M059J (cell line): ENCODE measurements at regions not wholly inside any gene's neighbourhood (a gene's known extent, or its start where the extent isn't known, plus 50 kb on each side); places are given as distances from the start of the nearest gene placed in this dataset.
A peak's percentile ranks its signal among the peaks of the same experiment; 100 is the strongest.
"Not testable (repeated sequence)": the region's sequence is repeated elsewhere in the genome, so short reads cannot be mapped to it uniquely, and the experiment has no call there.

Experiments
- DNase-seq: peaks from one replicate; pipeline ENCODE4 v3.0.0-alpha.2; 2012; ENCODE audit warnings: low read depth

DNA sequence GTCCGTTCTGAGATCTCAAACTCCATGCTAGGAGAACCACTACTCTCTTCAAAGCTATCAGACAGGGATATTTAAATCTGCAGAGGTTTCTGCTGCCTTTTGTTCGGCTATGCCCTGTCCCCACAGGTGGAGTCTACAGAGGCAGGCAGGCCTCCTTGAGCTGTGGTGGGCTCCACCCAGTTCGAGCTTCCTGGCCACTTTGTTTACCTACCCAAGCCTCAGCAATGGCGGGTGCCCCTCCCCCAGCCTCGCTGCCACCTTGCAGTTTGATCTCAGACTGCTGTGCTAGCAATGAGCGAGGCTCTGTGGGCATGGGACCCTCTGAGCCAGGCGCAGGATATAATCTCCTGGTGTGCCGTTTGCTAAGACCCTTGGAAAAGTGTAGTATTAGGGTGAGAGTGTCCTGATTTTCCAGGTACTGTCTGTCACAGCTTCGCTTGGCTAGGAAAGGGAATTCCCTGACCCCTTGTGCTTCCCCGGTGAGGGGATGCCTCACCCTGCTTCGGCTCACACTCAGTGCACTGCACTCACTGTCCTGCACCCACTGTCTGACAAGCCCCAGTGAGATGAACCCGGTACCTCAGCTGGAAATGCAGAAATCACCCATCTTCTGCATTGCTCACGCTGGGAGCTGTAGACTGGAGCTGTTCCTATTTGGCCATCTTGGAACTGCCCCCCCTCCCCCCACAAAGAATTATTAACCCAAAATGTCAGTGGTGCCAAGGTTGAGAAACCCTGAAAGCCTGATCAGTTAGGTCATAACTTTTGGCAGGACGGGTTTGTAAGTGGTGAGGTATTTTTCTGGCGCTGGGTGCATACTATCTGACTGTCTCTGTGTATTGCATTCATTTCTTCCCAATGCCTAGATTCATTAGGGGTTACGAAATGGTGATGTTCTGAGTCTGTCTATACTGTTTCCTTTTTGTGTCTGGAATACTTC lies 181.4 kb downstream of the TEX29 start:
- DNase-seq = not testable (repeated sequence)

DNA sequence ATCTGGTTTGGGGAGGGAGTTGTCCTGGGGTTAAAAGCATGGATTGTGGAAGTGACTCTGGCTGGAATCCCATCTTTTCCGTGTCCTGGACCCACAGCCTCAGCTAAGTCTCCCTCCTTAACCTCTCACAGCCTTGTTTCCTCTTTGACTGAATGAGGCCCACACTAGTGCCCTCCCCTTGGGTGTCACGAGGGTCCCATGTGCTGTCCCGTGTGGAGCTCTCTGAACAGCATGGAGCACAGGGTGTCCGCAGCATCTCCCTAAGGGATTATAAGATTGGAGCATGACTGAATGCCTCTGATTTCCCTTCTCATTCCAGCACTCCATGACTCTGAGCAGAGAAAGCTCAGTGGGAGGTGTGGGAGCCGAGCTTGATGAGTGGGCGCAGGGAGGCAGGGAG lies 182.5 kb downstream of the TEX29 start:
- no peak for DNase-seq

DNA sequence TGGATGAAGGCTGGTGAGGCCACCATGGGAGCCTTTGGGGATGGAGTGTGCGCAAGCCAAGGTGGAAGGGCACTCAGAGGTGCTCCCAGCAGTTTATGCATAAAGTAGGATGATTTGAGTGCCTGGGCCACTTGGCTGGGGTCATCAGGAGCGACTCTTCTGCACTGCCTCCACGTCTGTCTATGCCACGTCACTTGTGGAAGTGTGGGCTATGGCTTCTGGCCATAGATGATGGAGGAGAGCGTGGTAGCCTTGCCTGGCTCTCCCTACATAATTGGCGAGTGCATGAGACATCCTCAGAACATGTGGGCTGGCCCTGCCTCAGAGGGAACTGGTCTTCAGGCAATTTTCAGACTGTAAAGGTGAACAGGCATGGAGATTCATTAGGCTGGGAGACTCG lies 182.9 kb downstream of the TEX29 start:
- no peak for DNase-seq

GRCh38 chr13:111503905-111504695 lies 183.7 kb downstream of the TEX29 start:
- DNase-seq = no peak

GRCh38 chr13:111505175-111505777 lies 184.8 kb downstream of the TEX29 start:
- peak; percentile 4 for DNase-seq

DNA sequence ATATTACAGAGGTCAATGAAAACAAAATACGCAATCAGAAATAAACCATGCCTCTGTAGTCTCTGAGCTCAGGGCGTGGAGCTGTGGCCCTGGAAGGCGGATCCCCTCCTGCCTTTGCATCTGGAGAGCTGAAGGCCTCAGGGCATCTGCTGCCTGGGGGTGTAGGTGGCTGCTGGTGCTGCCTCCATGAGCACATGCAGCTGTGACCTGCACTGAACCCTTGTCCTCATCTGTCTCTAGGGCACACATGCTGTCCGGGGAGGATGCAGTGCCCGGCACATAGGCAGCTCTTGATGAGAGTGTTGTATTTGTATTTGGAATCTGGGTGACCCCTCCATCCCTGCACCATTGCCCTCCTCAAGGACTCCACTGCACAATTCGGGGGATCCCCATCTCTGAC lies 185.7 kb downstream of the TEX29 start:
- no peak for DNase-seq

GRCh38 chr13:111506621-111507020 lies 186.2 kb downstream of the TEX29 start:
- no peak for DNase-seq

GRCh38 chr13:111508164-111508870 lies 187.9 kb downstream of the TEX29 start:
- no peak for DNase-seq

DNA sequence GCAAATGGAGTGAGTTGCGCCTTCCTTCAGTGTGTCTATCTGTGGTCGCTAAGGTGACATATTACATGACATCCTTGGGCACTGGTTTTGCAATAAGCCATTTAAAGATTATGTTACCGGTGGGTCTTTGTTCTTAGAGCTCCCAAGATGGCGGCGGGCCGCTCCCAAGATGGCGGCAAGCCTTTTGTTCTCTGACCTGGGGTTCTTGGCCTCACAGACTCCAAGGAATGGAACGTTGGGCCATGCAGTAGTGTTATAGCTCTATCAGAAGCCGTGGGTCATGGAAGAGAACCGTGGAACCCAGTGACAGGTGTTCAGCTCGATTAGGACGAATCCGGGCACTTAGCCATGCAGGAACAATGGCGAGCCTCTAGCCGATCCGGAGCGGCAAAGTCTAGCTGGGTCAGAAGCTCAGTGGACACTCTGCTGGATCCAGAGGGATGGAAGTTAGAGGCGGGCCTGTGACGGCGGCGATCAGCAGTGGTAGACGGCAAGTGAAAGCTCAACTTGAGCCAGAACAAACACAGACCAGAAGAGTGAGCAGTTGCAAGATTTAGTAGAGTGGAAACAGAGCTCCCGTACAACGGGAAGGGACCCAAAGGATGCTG lies 188.6 kb downstream of the TEX29 start:
- no peak for DNase-seq

GRCh38 chr13:111510502-111511218 lies 190.2 kb downstream of the TEX29 start:
- no peak for DNase-seq

DNA sequence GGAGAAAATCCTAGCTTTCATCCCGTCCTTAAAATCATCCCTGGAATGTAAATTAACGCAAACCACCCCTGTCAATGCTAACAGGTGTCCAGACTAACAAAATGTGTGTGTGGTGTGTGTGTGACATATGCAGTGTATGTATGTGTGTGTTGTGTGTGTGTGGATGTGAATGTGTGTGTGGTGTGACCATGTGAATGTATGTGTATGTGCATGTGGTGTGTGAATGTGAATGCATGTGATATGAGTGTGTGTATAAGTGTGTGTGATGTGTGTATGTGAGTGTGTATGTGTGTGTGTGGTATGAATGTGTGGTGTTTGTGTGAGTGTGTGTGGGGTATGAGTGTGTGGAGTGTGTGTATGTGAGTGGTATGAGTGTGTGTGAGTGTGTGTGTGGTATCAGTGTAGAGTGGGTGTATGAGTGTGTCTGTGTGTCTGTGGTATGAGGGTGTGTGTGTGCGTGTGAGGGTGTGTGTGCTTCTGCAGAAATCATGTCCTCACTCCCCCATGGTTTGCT lies 190.8 kb downstream of the TEX29 start:
- DNase-seq = no peak

DNA sequence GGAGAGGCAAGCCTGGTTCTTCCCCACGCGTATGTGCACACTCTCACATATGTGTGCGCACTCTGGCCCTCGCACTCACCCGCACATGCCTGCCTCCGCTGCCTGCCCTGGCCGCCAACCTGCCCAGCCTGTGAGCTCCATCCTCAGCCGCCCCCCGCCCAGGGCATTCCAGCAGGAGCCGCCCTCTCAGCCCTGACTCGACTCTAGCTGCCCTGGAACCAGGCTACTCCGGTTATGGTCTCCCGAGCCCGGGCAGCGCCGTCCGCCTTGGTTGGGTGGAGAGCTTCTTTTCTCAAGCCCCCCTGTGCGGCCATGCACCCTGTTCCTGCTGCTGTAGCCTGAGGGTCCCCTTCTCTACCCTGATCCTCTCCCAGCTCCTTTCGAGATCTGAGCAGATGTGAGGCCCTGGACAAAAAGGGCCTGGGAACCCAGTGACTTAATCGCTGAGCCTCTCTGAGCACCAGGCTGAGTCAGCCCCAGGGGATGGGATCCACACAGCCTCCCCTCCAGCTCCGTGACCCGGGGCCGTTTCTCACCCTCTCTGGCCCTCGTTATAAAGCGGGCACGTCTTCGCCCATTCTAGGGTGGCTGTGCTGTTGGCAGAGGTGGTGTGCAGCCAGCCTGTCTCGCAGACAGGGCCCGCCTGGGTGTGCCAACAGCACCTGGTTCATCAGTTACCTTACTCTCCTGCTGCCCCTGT lies 191.5 kb downstream of the TEX29 start:
- no peak for DNase-seq

DNA sequence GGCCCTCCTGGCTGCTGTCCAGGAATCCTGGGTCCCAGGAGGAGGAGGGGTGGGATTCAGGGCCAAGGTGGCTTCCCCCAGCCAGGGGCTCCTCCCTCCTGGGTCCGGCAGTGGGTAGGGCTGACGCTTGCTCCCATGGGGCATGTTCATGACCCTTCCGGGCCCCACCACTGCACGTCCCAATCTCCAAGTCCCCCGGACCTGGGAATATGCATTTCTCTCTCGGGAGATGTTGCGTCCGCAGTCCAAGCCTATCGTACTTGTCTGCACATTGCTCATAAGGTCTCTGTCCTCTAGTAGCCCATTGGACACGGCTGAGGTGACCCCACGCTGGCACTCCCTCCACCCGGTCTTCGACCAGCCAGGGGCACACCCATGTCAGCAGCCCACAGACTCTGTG lies 192.3 kb downstream of the TEX29 start:
- DNase-seq = no peak

DNA sequence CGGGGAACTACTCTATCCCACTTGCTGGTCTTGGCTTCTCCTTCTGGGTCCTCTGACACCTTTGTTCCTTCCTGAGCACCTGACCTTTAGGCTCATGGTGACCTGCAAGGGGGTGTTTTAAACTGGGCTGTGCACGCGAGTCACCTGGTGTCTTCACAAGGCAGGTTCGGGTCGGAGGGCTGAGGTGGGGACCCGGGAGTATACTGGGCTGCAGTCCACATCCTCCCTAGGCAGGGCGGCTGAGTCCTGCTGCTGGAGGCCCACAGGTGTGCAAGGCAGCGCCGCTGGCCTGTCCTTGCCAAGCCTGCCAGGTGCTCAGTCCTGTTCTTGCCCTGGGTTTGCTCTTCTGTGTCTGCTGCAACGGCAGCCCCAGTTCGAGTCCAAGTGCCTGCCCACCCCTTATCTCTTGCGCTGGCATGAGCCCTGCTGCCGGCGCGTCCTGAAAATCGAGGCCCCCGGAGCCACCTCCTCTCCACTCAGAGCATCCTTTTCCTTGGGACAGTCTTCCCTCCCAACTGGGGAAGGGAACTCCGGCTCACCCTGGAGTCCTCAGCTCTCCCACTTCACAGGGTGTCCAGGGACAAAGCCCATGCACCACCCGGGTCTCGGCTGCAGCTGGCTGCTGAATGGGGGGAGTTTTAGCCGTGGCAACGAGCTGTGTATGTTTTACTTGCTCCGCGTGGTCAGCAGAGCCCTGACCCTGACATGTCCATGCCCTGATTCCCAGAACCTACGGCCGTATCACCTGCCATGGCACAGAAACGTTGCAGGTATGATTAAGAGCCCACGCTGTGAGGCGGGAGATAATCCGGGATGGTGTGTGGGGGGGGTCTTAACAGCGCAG lies 193.5 kb downstream of the TEX29 start:
- DNase-seq = no peak

GRCh38 chr13:111514610-111515306 lies 194.3 kb downstream of the TEX29 start:
- no peak for DNase-seq

DNA sequence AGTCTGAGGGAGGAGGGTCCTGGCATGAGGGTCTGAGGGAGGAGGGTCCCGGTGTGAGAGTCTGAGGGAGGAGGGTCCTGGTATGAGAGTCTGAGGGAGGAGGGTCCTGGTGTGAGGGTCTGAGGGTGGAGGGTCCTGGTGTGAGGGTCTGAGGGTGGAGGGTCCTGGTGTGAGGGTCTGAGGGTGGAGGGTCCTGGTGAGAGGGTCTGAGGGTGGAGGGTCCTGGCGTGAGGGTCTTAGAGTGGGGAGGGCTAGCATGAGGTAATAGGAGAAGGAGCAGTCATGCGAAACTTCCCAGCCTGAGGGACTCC lies 194.8 kb downstream of the TEX29 start:
- no peak for DNase-seq

DNA sequence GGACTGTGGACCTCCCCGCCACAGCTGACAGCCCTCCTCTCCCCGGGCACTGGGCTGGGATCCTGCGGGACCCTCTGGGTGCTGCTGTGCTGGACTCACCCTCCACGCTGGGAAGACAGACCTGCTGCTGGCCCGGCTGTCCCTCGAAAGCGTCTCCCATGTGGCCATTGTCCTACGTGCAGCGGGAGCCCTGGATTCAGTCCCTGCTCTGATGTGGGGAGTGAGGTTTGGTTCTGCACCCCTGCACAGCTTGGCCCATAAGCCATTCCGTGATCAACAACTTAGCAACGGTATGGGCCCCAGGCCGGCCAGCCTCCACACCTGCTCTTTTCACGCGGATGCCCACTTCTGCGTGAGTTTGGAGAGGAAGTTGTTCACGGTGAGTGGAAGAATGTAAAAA lies 195.2 kb downstream of the TEX29 start:
- no peak for DNase-seq
